Mucosa of gallbladder (tissue), 1 donor: ENCODE measurements at regions not wholly inside any gene's neighbourhood (a gene's known extent, or its start where the extent isn't known, plus 50 kb on each side); places are given as distances from the start of the nearest gene placed in this dataset.

Source experiments
- DNase-seq: peaks from one replicate; pipeline ENCODE4 v3.0.0-alpha.2; 2020; ENCODE audit warnings: low spot score
- donor health status: DM: no; HTN: no; CAD: no.

- DNase-seq = no peak
Measured at GRCh38 chr2:212945526-212945925, 205.9 kb downstream of the IKZF2 start.

GRCh38 chr2:212943351-212943750 is 208.1 kb downstream of the IKZF2 start:
- no peak for DNase-seq

GRCh38 chr2:212941361-212941760 is 210.1 kb downstream of the IKZF2 start:
- no peak for DNase-seq

- DNase-seq = peak; percentile 77
Measured at GRCh38 chr2:212940816-212941215, 210.6 kb downstream of the IKZF2 start.

GRCh38 chr2:212939777-212940531 is 211.5 kb downstream of the IKZF2 start:
- peak; percentile 60 for DNase-seq

- DNase-seq = no peak
Measured at GRCh38 chr2:212938144-212938793, 213.1 kb downstream of the IKZF2 start.

- no peak for DNase-seq
Measured at GRCh38 chr2:212936572-212936971, 214.8 kb downstream of the IKZF2 start.

GRCh38 chr2:212935752-212936151 is 215.7 kb downstream of the IKZF2 start:
- DNase-seq = no peak

- DNase-seq = no peak
Measured at GRCh38 chr2:212931271-212931670, 220.1 kb downstream of the IKZF2 start.

- no peak for DNase-seq
Measured at GRCh38 chr2:212930556-212931260, 220.7 kb downstream of the IKZF2 start.

- DNase-seq = no peak
Measured at GRCh38 chr2:212929971-212930370, 221.4 kb downstream of the IKZF2 start.

- DNase-seq = no peak
Measured at GRCh38 chr2:212929116-212929515, 222.3 kb downstream of the IKZF2 start.

- DNase-seq = no peak
Measured at GRCh38 chr2:212928681-212929080, 222.7 kb downstream of the IKZF2 start.

GRCh38 chr2:212926940-212927339 is 224.5 kb downstream of the IKZF2 start:
- no peak for DNase-seq

GRCh38 chr2:212923393-212923792 is 228.0 kb downstream of the IKZF2 start:
- no peak for DNase-seq

- no peak for DNase-seq
Measured at GRCh38 chr2:212922701-212923100, 228.7 kb downstream of the IKZF2 start.

- no peak for DNase-seq
Measured at GRCh38 chr2:212921711-212922110, 229.7 kb downstream of the IKZF2 start.

GRCh38 chr2:212921061-212921460 is 230.4 kb downstream of the IKZF2 start:
- DNase-seq = no peak

- DNase-seq = peak; percentile 26
Measured at GRCh38 chr2:212919238-212919637, 232.2 kb downstream of the IKZF2 start.

GRCh38 chr2:212918336-212918735 is 233.1 kb downstream of the IKZF2 start:
- no peak for DNase-seq

- DNase-seq = peak; percentile 66
Measured at GRCh38 chr2:212915121-212915782, 236.2 kb downstream of the IKZF2 start.

GRCh38 chr2:212914392-212914791 is 237.0 kb downstream of the IKZF2 start:
- DNase-seq = no peak
